Transverse colon (tissue), 3 donors: ENCODE measurements at regions not wholly inside any gene's neighbourhood (a gene's known extent, or its start where the extent isn't known, plus 50 kb on each side); places are given as distances from the start of the nearest gene placed in this dataset.

Source experiments
- CTCF ChIP-seq, 5 experiments: fragments of 200-600 bp in 3 of 5; fragments of 450-650 bp in 2 of 5; sonication (generic) in 3 of 5; IDR thresholded peaks; 1 replicate in 2 of 5; 2 replicates in 3 of 5; pipeline ENCODE4 v1.5.1; 2016 to 2017; ENCODE audit warnings: antibody characterized with exemption in 5 of 5, inconsistent platforms in 3 of 5, mild to moderate bottlenecking in 2 of 5, moderate library complexity in 1 of 5
- POLR2A ChIP-seq: fragments of 450-650 bp; IDR thresholded peaks from one replicate; pipeline ENCODE4 v1.6.1; 2016; ENCODE audit warnings: antibody characterized with exemption, mild to moderate bottlenecking, moderate library complexity

GRCh38 chr2:80930777-80931176 is 626.2 kb upstream of the LRRTM1 start:
- no peak for TF ChIP-seq CTCF (IDR thresholded peaks at IDR 0.05)
- no peak for TF ChIP-seq POLR2A
